ENCODE measurements at regions not wholly inside any gene's neighbourhood (a gene's known extent, or its start where the extent isn't known, plus 50 kb on each side); places are given as distances from the start of the nearest gene placed in this dataset.
"Not testable (repeated sequence)": the region's sequence is repeated elsewhere in the genome, so short reads cannot be mapped to it uniquely, and the experiment has no call there.

- intact Hi-C loops (cut with micrococcal nuclease); H3K4me1 ChIP-seq; H3K9me3 ChIP-seq (replicated peaks); H3K27ac ChIP-seq (replicated peaks); H3K36me3 ChIP-seq; H3K4me3 ChIP-seq; DNase-seq; H3K27me3 ChIP-seq (ENCODE audit: low read depth): not testable (repeated sequence)
Observed at GRCh38 chr1:228611707-228612106, 123.6 kb upstream of the RHOU start.

GRCh38 chr1:228622002-228622716 is 113.1 kb upstream of the RHOU start:
- H3K4me3 ChIP-seq, result peak overlapping the region; percentile 48
- H3K4me1 ChIP-seq; H3K27ac ChIP-seq (replicated peaks); H3K9me3 ChIP-seq (replicated peaks); intact Hi-C loops (cut with micrococcal nuclease); H3K27me3 ChIP-seq (ENCODE audit: low read depth); H3K36me3 ChIP-seq: not testable (repeated sequence)
- DNase-seq, result peak; percentile 59

GRCh38 chr1:228626481-228626880 is 108.8 kb upstream of the RHOU start:
- intact Hi-C loops (cut with micrococcal nuclease); H3K9me3 ChIP-seq (replicated peaks); DNase-seq; H3K4me1 ChIP-seq; H3K4me3 ChIP-seq; H3K27me3 ChIP-seq (ENCODE audit: low read depth); H3K36me3 ChIP-seq; H3K27ac ChIP-seq (replicated peaks): not testable (repeated sequence)

- H3K36me3 ChIP-seq; H3K4me1 ChIP-seq; H3K27me3 ChIP-seq (ENCODE audit: low read depth); intact Hi-C loops (cut with micrococcal nuclease); H3K9me3 ChIP-seq (replicated peaks): not testable (repeated sequence)
- peak overlapping the region; percentile 58 for H3K27ac ChIP-seq (replicated peaks)
- peak; percentile 75 for DNase-seq
- peak overlapping the region; percentile 63 for H3K4me3 ChIP-seq
Observed at GRCh38 chr1:228632858-228633257, 102.4 kb upstream of the RHOU start.

GRCh38 chr1:228635304-228635703 is 100.0 kb upstream of the RHOU start:
- H3K9me3 ChIP-seq (replicated peaks); intact Hi-C loops (cut with micrococcal nuclease); H3K4me1 ChIP-seq; H3K36me3 ChIP-seq; H3K27ac ChIP-seq (replicated peaks); H3K27me3 ChIP-seq (ENCODE audit: low read depth): not testable (repeated sequence)
- DNase-seq, result peak; percentile 44
- peak overlapping the region; percentile 60 for H3K4me3 ChIP-seq

- H3K4me1 ChIP-seq; intact Hi-C loops (cut with micrococcal nuclease); H3K36me3 ChIP-seq; H3K27ac ChIP-seq (replicated peaks); H3K27me3 ChIP-seq (ENCODE audit: low read depth); H3K9me3 ChIP-seq (replicated peaks): not testable (repeated sequence)
- DNase-seq, result peak; percentile 29
- peak overlapping the region; percentile 57 for H3K4me3 ChIP-seq
Observed at GRCh38 chr1:228637529-228637928, 97.8 kb upstream of the RHOU start.

- peak overlapping the region; percentile 66 for H3K4me3 ChIP-seq
- H3K4me1 ChIP-seq, result peaks cover 24% of the 10 kb centered on the region
- intact Hi-C loops (cut with micrococcal nuclease), result no loop called here
- peaks cover 50% of the 10 kb centered on the region for H3K27me3 ChIP-seq (ENCODE audit: low read depth)
- H3K27ac ChIP-seq (replicated peaks), result no peak overlapping the region
- no peaks in the 10 kb centered on the region for H3K9me3 ChIP-seq (replicated peaks)
- no peak for TF ChIP-seq CTCF (IDR thresholded peaks at IDR 0.05; ENCODE audit: borderline replicate concordance)
- H3K36me3 ChIP-seq, result no peaks in the 10 kb centered on the region
- no peak for DNase-seq
Observed at GRCh38 chr1:228646717-228647522, 88.4 kb upstream of the RHOU start.

- H3K9me3 ChIP-seq (replicated peaks), result no peaks in the 10 kb centered on the region
- H3K27me3 ChIP-seq (ENCODE audit: low read depth), result peaks cover 59% of the 10 kb centered on the region
- H3K27ac ChIP-seq (replicated peaks), result no peak overlapping the region
- H3K4me1 ChIP-seq, result peaks cover 24% of the 10 kb centered on the region
- H3K4me3 ChIP-seq, result peak overlapping the region; percentile 66
- no peak for TF ChIP-seq CTCF (IDR thresholded peaks at IDR 0.05; ENCODE audit: borderline replicate concordance)
- DNase-seq, result peak; percentile 19
- intact Hi-C loops (cut with micrococcal nuclease), result no loop called here
- no peaks in the 10 kb centered on the region for H3K36me3 ChIP-seq
Observed at GRCh38 chr1:228647523-228648444, 87.5 kb upstream of the RHOU start.
